Panc1 (cell line): ENCODE measurements at regions not wholly inside any gene's neighbourhood (a gene's known extent, or its start where the extent isn't known, plus 50 kb on each side); places are given as distances from the start of the nearest gene placed in this dataset.

ENCODE experiments used
- POLR2AphosphoS5 ChIP-seq: IDR thresholded peaks from 2 replicates; pipeline ENCODE4 v1.6.1; 2012; ENCODE audit warnings: mild to moderate bottlenecking, low read depth, low read length, moderate library complexity
- SIN3A ChIP-seq: IDR thresholded peaks from 2 replicates; pipeline ENCODE4 v1.6.1; 2012; ENCODE audit warnings: low read depth, mild to moderate bottlenecking, low read length, moderate library complexity, borderline replicate concordance; ENCODE audit not compliant: insufficient read depth
- TF ChIP-seq, protein P1 (sequence below): fragments of 450-650 bp; IDR thresholded peaks from 2 replicates; pipeline ENCODE4 v1.5.1; 2017; ENCODE audit warnings: mild to moderate bottlenecking

GRCh38 chr13:107065036-107065435, 497.1 kb upstream of the ARGLU1 start:
- TF ChIP-seq, protein P1, sequence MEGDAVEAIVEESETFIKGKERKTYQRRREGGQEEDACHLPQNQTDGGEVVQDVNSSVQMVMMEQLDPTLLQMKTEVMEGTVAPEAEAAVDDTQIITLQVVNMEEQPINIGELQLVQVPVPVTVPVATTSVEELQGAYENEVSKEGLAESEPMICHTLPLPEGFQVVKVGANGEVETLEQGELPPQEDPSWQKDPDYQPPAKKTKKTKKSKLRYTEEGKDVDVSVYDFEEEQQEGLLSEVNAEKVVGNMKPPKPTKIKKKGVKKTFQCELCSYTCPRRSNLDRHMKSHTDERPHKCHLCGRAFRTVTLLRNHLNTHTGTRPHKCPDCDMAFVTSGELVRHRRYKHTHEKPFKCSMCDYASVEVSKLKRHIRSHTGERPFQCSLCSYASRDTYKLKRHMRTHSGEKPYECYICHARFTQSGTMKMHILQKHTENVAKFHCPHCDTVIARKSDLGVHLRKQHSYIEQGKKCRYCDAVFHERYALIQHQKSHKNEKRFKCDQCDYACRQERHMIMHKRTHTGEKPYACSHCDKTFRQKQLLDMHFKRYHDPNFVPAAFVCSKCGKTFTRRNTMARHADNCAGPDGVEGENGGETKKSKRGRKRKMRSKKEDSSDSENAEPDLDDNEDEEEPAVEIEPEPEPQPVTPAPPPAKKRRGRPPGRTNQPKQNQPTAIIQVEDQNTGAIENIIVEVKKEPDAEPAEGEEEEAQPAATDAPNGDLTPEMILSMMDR, result no peak
- no peak for TF ChIP-seq SIN3A
- TF ChIP-seq POLR2AphosphoS5, result no peak
